ENCODE measurements at regions not wholly inside any gene's neighbourhood (a gene's known extent, or its start where the extent isn't known, plus 50 kb on each side); places are given as distances from the start of the nearest gene placed in this dataset.
A peak's percentile ranks its signal among the peaks of the same experiment; 100 is the strongest.
"Not testable (repeated sequence)": the region's sequence is repeated elsewhere in the genome, so short reads cannot be mapped to it uniquely, and the experiment has no call there.

- H3K27me3 ChIP-seq, result no peaks in the 10 kb centered on the region
- peaks cover 54 to 80% (median 62%) of the 10 kb centered on the region in 10 experiments for H3K4me1 ChIP-seq
- H3K4me3 ChIP-seq, result no peak overlapping the region; a peak in 1 of 20 replicates
- H3K9me3 ChIP-seq (replicated peaks in 1 of 11), result peaks cover 20 to 40% (median 30%) of the 10 kb centered on the region in 11 experiments; a peak in 20 of 22 replicates
- H3K36me3 ChIP-seq, result no peaks in the 10 kb centered on the region
- H4K20me1 ChIP-seq, result no peaks in the 10 kb centered on the region
- peak overlapping the region in 3 of 11 experiments; percentile 62 to 86 (median 82); a peak in 6 of 22 replicates for H3K9ac ChIP-seq
- H3K4me2 ChIP-seq, result peak overlapping the region; percentile 71 to 94 (median 85); a peak in 18 of 22 replicates
- H3K27ac ChIP-seq, result peak overlapping the region in 9 of 11 experiments; percentile 80 to 99 (median 85); a peak in 16 of 22 replicates
- peak in 2 of 11 experiments; percentile 67 to 70; a peak in 4 of 22 replicates for TF ChIP-seq Cebpa-rat (IDR thresholded peaks at IDR 0.05)
Measured at GRCh38 chr6:134413241-134413643, 95.3 kb upstream of the SGK1 start.

DNA sequence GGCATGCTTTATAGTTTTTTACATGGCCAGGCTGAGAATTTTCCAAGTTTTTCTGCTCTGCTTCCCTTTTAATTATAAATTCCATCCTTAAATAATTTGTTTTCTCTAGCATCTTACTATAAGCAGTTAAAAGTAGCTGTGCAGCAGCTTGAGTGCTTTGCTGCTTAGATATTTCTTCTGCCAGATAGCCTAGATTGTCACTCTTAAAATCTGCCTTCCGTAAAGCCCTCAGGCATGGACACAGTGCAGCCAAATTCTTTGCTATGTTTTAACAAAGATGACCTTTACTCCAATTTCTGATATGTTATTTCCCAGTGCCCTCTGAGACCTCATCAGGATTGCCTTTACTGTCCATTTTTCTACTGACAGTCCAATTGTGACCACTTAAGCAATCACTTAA is 92.6 kb upstream of the SGK1 start:
- Histone ChIP-seq H3K4me2 (peak overlapping the region in 1 of 11 experiments; percentile 59; a peak in 1 of 22 replicates), H3K9ac (no peak overlapping the region), H3K27ac (peak overlapping the region in 2 of 11 experiments; percentile 99; a peak in 2 of 22 replicates), H3K9me3 (replicated peaks in 1 of 11) (peaks cover 20 to 40% (median 30%) of the 10 kb centered on the region in 11 experiments; a peak in 20 of 22 replicates), H3K4me3 (no peak overlapping the region), H3K36me3 (no peaks in the 10 kb centered on the region), H4K20me1 (no peaks in the 10 kb centered on the region), H3K27me3 (no peaks in the 10 kb centered on the region), H3K4me1 (peaks cover 31 to 60% (median 36%) of the 10 kb centered on the region in 10 experiments)
- TF ChIP-seq Cebpa-rat (IDR thresholded peaks at IDR 0.05), result no peak

GRCh38 chr6:134407791-134408190 is 89.9 kb upstream of the SGK1 start:
- peaks cover 3 to 35% (median 9%) of the 10 kb centered on the region in 10 experiments for H3K4me1 ChIP-seq
- no peak overlapping the region for H3K27ac ChIP-seq
- H3K4me2 ChIP-seq, result peak overlapping the region in 1 of 11 experiments; percentile 41; a peak in 2 of 22 replicates
- peaks cover 11 to 34% (median 20%) of the 10 kb centered on the region in 11 experiments; a peak in 18 of 22 replicates for H3K9me3 ChIP-seq (replicated peaks in 1 of 11)
- H3K9ac ChIP-seq, result no peak overlapping the region
- no peak overlapping the region for H3K4me3 ChIP-seq
- H3K27me3 ChIP-seq, result no peaks in the 10 kb centered on the region
- no peak for TF ChIP-seq Cebpa-rat (IDR thresholded peaks at IDR 0.05)
- H4K20me1 ChIP-seq, result no peaks in the 10 kb centered on the region
- H3K36me3 ChIP-seq, result no peaks in the 10 kb centered on the region

GRCh38 chr6:134406311-134406710 is 88.4 kb upstream of the SGK1 start:
- no peaks in the 10 kb centered on the region for H4K20me1 ChIP-seq
- H3K27ac ChIP-seq, result no peak overlapping the region
- peaks cover 9 to 24% (median 13%) of the 10 kb centered on the region in 11 experiments; a peak in 16 of 22 replicates for H3K9me3 ChIP-seq (replicated peaks in 1 of 11)
- H3K4me1 ChIP-seq, result peaks cover 0 to 33% (median 4%) of the 10 kb centered on the region in 10 experiments; a peak in 9 of 20 replicates
- H3K36me3 ChIP-seq, result no peaks in the 10 kb centered on the region
- H3K27me3 ChIP-seq, result no peaks in the 10 kb centered on the region
- TF ChIP-seq Cebpa-rat (IDR thresholded peaks at IDR 0.05), result no peak
- no peak overlapping the region for H3K9ac ChIP-seq
- no peak overlapping the region for H3K4me3 ChIP-seq
- no peak overlapping the region for H3K4me2 ChIP-seq

DNA sequence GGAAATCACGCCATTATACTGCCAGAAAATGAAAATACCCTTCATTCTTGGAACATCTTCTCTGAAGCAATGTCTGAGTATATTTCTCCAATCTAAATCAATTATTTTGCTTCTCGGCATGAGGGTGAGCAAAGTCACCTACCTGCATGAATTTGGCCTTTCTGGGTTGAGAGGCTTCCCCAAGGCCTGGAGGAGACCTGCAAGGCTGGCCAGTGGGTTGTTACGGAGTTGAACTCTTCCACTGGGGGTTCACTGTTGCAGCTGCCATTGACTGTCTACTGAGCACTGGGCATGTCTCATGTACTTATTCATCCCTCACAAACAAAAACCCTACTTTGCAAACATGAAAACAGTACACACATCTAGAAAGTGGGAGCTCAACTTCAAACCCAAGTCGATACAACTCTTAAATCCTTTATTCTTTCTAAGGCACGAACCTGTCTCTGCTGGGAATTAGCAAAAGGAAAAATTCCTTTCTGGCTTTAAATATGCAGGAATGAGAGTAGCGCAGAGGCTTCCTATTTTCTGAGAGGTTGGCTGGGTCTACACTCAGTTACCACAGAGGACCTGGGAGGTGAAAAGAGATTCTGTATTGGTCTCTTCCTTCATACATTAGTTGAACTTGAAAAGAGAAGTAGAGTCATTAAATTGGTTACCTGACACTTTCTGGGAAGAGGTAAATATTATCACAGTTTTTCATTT is 87.6 kb upstream of the SGK1 start:
- H3K4me2 ChIP-seq, result no peak overlapping the region

DNA sequence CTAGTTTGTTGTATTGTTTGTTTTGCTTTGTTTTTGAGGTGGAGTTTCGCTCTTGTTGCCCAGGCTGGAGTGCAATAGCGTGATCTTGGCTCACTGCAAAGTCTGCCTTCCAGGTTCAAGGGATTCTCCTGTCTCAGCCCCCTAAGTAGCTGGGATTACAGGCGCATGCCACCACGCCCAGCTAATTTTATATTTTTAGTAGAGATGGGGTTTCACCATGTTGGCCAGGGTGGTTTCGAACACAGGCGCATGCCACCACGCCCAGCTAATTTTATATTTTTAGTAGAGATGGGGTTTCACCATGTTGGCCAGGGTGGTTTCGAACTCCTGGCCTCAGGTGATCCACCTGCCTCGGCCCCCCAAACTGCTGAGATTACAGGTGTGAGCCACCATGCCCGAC is 85.4 kb upstream of the SGK1 start:
- not testable (repeated sequence) for H3K9ac ChIP-seq, H3K27me3 ChIP-seq, H4K20me1 ChIP-seq, H3K4me3 ChIP-seq, H3K4me2 ChIP-seq, H3K36me3 ChIP-seq
- Histone ChIP-seq H3K4me1 (peaks cover 10 to 46% (median 14%) of the 10 kb centered on the region in 10 experiments), H3K9me3 (replicated peaks in 1 of 11) (peaks cover 0 to 19% (median 5%) of the 10 kb centered on the region in 11 experiments; a peak in 7 of 22 replicates), H3K27ac (0 out of 22 replicates have a peak overlapping the region, but pooled peaks of 2 of the 11 experiments have one; percentile 4 to 5)

More for the DNA sequence above, 87.6 kb upstream of the SGK1 start:
- Histone ChIP-seq H3K9me3 (replicated peaks in 1 of 11) (peaks cover 2 to 16% (median 5%) of the 10 kb centered on the region in 11 experiments; a peak in 11 of 22 replicates), H3K9ac (no peak overlapping the region), H4K20me1 (no peaks in the 10 kb centered on the region), H3K4me1 (peaks cover 0 to 33% (median 4%) of the 10 kb centered on the region in 10 experiments; a peak in 9 of 20 replicates), H3K27ac (no peak overlapping the region), H3K36me3 (no peaks in the 10 kb centered on the region), H3K4me3 (no peak overlapping the region), H3K27me3 (no peaks in the 10 kb centered on the region)
- TF ChIP-seq Cebpa-rat (IDR thresholded peaks at IDR 0.05), result no peak

GRCh38 chr6:134402372-134402984 is 84.6 kb upstream of the SGK1 start:
- H3K27ac ChIP-seq, result peak overlapping the region in 2 of 11 experiments; percentile 6 to 17; a peak in 2 of 22 replicates
- no peaks in the 10 kb centered on the region for H3K27me3 ChIP-seq
- H3K36me3 ChIP-seq, result no peaks in the 10 kb centered on the region
- H3K4me2 ChIP-seq, result peak overlapping the region in 3 of 11 experiments; percentile 27 to 40 (median 39); a peak in 2 of 22 replicates
- no peaks in the 10 kb centered on the region for H4K20me1 ChIP-seq
- peaks cover 0 to 19% (median 7%) of the 10 kb centered on the region in 11 experiments; a peak in 10 of 22 replicates for H3K9me3 ChIP-seq (replicated peaks in 1 of 11)
- no peak for TF ChIP-seq Cebpa-rat (IDR thresholded peaks at IDR 0.05)
- H3K9ac ChIP-seq, result no peak overlapping the region
- H3K4me1 ChIP-seq, result peaks cover 14 to 49% (median 19%) of the 10 kb centered on the region in 10 experiments
- H3K4me3 ChIP-seq, result no peak overlapping the region

- H3K9me3 ChIP-seq (replicated peaks in 1 of 11), result peaks cover 0 to 19% (median 9%) of the 10 kb centered on the region in 11 experiments; a peak in 10 of 22 replicates
- H3K36me3 ChIP-seq, result no peaks in the 10 kb centered on the region
- H3K4me1 ChIP-seq, result peaks cover 17 to 62% (median 19%) of the 10 kb centered on the region in 10 experiments
- no peaks in the 10 kb centered on the region for H3K27me3 ChIP-seq
- H3K4me3 ChIP-seq, result no peak overlapping the region
- no peak for TF ChIP-seq Cebpa-rat (IDR thresholded peaks at IDR 0.05)
- H3K27ac ChIP-seq, result peak overlapping the region in 3 of 11 experiments; percentile 77 to 92 (median 92); a peak in 4 of 22 replicates
- no peaks in the 10 kb centered on the region for H4K20me1 ChIP-seq
- 0 out of 22 replicates have a peak overlapping the region, but pooled peaks of 1 of the 11 experiments have one; percentile 65 for H3K9ac ChIP-seq
- H3K4me2 ChIP-seq, result peak overlapping the region in 2 of 11 experiments; percentile 87 to 88; a peak in 4 of 22 replicates
Measured at GRCh38 chr6:134400941-134401340, 83.0 kb upstream of the SGK1 start.

DNA sequence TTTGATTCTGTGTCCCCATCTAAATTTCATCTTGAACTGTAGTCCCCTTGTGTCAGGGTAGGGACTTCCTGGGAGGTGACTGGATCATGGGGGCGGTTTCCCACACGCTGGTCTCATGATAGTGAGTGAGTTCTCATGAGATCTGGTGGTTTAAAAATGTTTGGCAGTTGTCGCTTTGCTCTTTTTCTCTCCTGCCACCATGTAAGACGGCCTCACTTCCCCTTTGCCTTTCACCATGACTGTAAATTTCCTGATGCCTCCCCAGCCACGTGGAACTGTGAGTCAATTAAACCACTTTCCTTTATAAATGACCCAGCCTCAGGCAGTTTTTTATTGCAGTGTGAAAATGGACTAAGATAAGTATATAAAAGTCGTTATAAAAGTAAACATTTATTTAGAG is 80.5 kb upstream of the SGK1 start:
- peak overlapping the region in 6 of 11 experiments; percentile 12 to 74 (median 42); a peak in 6 of 22 replicates for H3K9ac ChIP-seq
- peak overlapping the region; percentile 23 to 88 (median 42); a peak in 20 of 22 replicates for H3K4me2 ChIP-seq
- no peaks in the 10 kb centered on the region for H3K27me3 ChIP-seq
- H3K4me1 ChIP-seq, result peaks cover 17 to 83% (median 19%) of the 10 kb centered on the region in 10 experiments
- TF ChIP-seq Cebpa-rat (IDR thresholded peaks at IDR 0.05), result no peak
- peak overlapping the region; percentile 31 to 92 (median 72) for H3K27ac ChIP-seq
- H4K20me1 ChIP-seq, result no peaks in the 10 kb centered on the region
- H3K36me3 ChIP-seq, result no peaks in the 10 kb centered on the region
- H3K9me3 ChIP-seq (replicated peaks in 1 of 11), result peaks cover 0 to 18% (median 9%) of the 10 kb centered on the region in 11 experiments; a peak in 10 of 22 replicates
- no peak overlapping the region; a peak in 1 of 20 replicates for H3K4me3 ChIP-seq
